Activated CD4-positive, alpha-beta T cell treated with anti-CD3 and anti-CD28 coated beads, Interleukin-2, amount 50 U/mL, for 1 hour (primary cell): ENCODE measurements at regions not wholly inside any gene's neighbourhood (a gene's known extent, or its start where the extent isn't known, plus 50 kb on each side); places are given as distances from the start of the nearest gene placed in this dataset.

Experiments used
- DNase-seq: peaks from one replicate; pipeline ENCODE4 v3.0.0-alpha.2; 2020

- no peak for DNase-seq
Observed at GRCh38 chr9:7980041-7980440, 180.5 kb upstream of the DMAC1 start.

DNA sequence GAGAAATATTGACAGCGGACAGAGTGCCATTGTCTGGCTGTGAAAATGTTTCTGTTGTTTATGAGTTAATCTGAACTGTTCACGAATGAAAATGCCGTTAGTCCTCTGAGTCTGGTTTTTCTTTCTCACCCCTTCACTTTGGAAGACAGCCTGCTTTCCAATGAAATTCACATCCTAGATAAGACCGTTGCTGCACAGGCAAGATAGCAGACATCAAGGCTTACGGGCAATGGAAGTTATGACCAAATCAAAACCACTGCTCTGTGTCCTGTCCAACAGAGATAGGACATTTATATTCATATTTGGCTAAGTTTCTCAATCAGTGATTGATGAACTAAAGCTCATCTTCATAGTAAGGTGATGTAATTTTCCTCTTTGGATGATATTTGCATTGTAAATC is 180.0 kb upstream of the DMAC1 start:
- no peak for DNase-seq

- no peak for DNase-seq
Observed at GRCh38 chr9:7977586-7977985, 178.0 kb upstream of the DMAC1 start.

GRCh38 chr9:7976856-7977255 is 177.3 kb upstream of the DMAC1 start:
- DNase-seq = no peak

GRCh38 chr9:7976167-7976755 is 176.7 kb upstream of the DMAC1 start:
- DNase-seq = peak; percentile 20

- DNase-seq = no peak
Observed at GRCh38 chr9:7975336-7975735, 175.8 kb upstream of the DMAC1 start.

- no peak for DNase-seq
Observed at GRCh38 chr9:7974335-7974960, 174.9 kb upstream of the DMAC1 start.

DNA sequence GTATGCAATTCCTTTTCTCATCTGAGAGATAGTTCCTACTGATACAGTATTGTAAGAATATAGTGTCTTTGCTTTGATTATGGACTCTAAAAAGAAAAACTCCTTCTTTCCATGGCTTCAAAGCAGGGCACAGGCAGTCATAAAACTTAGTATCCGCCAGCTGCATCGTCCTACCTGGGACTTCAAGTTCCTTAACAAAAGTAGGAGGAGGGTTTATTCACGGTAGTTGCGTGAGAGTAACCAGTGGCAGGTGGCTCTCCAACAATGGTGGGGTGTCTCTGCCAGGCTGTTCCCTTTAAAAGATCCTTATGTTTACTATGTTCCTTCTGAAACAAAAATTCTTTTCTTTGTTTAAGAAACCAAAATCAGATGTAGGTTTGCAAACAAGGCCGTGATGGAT is 173.5 kb upstream of the DMAC1 start:
- no peak for DNase-seq

DNA sequence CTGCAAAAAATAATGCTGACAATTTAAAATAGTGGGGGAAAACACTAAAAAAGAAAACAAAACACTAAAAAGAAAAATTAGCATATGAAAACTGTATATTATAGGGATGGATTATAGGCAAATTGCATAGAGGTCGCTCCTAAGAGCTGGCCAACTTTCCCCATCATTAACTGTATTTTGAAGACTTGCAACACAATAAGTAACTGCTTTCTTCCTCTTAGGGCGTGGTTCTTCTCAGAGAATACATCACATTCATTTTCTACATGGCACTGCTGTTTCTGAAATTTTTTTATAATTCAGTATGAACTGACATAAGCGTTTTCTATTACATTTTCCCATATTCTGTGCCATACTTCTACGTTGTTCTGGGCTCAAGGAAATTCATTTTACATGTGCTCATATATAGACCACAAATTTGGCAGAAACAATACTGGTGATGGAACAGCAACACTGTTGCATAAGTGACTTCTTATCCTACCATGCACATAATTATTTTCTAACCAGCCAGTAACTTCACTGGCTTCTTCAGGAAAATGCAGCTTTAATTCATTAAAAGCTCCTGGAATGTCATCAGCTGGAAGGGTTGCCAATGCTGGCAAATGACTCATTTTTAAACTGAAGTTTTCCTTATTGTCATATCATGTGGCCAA is 171.2 kb upstream of the DMAC1 start:
- DNase-seq = no peak

DNA sequence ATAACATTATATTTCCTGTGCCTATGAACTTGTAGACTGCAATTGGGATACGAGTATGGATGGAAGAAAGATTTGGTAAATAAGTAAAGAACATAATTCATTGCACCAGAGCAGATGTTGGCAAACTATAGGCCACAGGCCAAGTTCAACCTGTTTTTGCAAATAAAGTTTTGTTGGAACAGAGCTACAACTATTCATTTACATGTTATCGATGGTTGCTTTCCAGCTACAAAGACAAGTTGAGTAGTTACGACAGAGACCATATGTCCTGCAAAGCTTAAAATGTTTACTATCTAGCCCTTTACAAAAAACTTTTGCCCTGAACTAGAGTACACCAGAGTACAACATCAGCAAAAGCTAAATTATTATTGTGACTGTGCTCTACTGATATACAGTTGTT is 169.1 kb upstream of the DMAC1 start:
- DNase-seq = no peak

GRCh38 chr9:7967851-7968250 is 168.3 kb upstream of the DMAC1 start:
- DNase-seq = no peak

DNA sequence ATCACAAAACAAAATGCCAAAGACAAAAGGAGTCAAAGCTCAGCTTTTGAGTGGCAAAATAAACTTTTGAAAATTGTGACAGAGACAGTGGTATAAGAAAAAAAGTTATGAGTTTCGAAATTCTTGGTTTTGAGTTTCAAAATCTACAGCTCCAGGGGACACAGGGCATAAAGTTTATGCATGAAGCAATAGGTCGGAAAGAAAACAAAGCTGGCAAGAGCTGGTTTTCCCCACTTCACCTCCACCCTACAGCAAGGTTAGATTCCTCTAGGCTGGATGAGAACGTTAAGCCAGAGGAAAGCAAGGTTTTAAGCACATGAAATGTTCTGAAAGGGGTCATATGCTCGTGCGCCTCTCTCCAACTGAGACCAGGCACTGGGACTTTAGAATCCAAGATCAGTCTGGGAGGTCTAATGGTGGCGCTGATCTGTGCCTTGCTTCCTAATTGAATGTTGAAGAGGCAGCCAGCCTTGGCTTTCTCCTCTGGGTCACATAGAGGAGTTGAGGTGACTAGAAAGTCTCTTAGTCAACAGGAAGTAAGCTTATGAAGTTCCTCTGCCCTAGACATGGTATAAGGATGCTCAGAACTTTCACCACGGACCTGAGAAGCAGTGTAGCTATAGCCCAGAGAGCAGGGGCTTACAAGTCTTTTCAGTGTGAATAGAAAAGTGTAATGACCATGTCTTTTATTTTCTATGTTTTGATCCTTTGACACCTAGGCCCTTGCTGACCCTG is 167.7 kb upstream of the DMAC1 start:
- DNase-seq = no peak

DNA sequence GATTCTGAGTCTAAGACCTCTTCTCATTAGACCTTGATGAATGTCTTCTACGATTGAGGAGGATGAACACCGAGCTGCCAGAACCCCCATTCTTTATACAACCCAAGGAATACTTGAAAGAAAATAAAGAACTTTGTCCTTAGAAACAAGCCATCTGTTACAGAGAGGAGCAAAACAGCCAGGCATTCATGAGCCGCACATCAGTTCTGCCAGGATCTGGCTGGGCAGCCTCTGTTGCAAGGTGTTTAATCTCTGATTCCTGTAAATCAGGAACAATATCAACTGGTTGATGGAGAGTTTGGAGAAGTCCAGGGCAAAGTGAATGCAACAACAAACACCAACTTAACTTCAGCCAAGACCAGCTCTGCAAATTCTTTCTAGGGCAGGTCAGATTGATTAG is 165.5 kb upstream of the DMAC1 start:
- no peak for DNase-seq

- no peak for DNase-seq
Observed at GRCh38 chr9:7963026-7963425, 163.4 kb upstream of the DMAC1 start.

- DNase-seq = no peak
Observed at GRCh38 chr9:7961076-7961475, 161.5 kb upstream of the DMAC1 start.

- no peak for DNase-seq
Observed at GRCh38 chr9:7960320-7961050, 160.9 kb upstream of the DMAC1 start.

GRCh38 chr9:7957803-7958202 is 158.2 kb upstream of the DMAC1 start:
- no peak for DNase-seq

DNA sequence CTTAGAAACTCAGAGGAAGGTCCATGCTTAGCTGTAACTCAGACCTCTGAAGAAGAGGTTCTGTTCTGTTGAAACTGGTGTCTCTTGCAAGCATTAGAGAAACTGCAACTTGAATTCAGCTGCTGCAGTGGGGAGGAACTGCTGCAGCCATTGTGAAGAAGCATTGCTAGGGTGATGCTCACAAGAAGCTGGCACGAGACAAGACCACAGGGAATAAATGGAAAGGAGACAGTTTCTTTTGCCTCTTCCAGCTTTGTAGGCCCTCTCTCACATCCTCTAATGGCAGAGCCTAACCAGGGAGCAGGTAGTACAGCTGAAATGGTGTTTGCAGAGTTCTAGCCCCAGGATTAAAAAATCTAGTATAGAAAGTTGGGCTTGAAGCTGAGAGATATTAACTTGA is 148.0 kb upstream of the DMAC1 start:
- no peak for DNase-seq

DNA sequence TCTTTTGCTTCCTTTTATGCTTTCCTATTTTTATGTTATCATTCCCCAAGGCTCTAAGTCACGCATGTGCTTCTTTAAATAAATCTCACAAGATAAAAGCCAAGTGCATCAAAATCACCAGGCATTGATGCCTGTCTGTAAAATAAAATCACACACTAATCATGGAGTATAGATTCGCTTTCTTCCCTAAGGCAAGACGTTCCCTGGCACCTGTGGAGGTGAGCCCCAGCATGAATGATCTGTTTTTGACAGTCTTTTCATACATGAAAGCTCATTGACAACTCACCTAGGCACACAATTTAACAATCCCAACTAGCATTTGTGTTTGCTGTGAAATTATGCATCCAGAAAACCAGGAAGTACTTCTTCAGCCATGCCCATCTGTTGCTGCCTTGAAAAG is 146.9 kb upstream of the DMAC1 start:
- DNase-seq = no peak

- DNase-seq = no peak
Observed at GRCh38 chr9:7944572-7944971, 145.0 kb upstream of the DMAC1 start.

DNA sequence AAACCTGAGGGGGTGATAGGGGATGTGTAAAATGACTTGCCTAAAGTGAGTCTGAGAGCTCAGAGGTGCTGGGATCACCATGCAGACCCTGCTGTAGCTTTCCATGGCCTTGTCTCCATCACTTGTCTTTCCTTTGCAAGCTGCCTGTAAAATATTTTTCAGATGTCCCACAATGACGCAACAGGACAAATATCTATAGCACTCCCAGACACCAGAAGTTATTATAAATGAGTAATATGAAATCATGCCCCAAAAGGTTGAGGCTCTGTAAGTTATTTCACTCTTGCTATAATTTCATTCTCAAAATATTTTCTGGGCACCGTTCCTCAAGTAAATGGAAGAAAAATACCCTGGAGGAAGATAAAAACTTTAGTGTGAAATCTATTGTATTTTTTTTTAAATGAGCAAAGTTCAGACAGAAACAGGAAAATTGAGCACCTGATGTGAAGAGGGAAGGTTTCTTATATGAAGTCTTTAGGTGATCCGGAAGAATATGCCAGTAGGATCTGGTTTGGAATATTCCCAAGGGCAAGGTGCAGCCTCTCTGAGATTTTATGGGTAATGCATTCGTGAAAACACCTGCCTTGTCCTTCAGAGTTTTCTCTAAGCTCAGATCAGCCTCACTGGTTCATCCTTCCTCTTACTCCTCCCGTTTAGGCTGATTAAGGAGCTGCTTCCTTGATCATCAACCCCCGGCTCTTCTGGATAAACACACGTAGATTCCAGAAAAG is 138.3 kb upstream of the DMAC1 start:
- no peak for DNase-seq

- no peak for DNase-seq
Observed at GRCh38 chr9:7936996-7937395, 137.4 kb upstream of the DMAC1 start.

GRCh38 chr9:7936163-7936562 is 136.6 kb upstream of the DMAC1 start:
- DNase-seq = no peak
